Loucy (cell line): ENCODE measurements at regions not wholly inside any gene's neighbourhood (a gene's known extent, or its start where the extent isn't known, plus 50 kb on each side); places are given as distances from the start of the nearest gene placed in this dataset.

Experiments used
- H2AFZ ChIP-seq: fragments of 200-600 bp; sonication (generic); 2 replicates; pipeline ENCODE4 v1.6.0; 2016; ENCODE audit warnings: antibody characterized with exemption, mild to moderate bottlenecking, low read length, moderate library complexity
- H3F3A ChIP-seq: fragments of 200-600 bp; 2 replicates; pipeline ENCODE4 v1.6.0; 2016; ENCODE audit warnings: antibody characterized with exemption, low read depth, mild to moderate bottlenecking
- H3K27me3 ChIP-seq: fragments of 200-600 bp; sonication (generic); 2 replicates; pipeline ENCODE4 v1.6.1; 2014; ENCODE audit warnings: low read length, mild to moderate bottlenecking; ENCODE audit not compliant: insufficient read depth, poor library complexity, severe bottlenecking
- H3K36me3 ChIP-seq: fragments of 200-600 bp; sonication (generic); 2 replicates; pipeline ENCODE4 v1.6.1; 2016; ENCODE audit warnings: low read length; ENCODE audit not compliant: insufficient read depth
- H3K4me1 ChIP-seq: fragments of 200-600 bp; sonication (generic); 2 replicates; pipeline ENCODE4 v1.5.1; 2014; ENCODE audit warnings: low read length, mild to moderate bottlenecking; ENCODE audit not compliant: insufficient read depth, poor library complexity, severe bottlenecking
- H3K4me2 ChIP-seq: fragments of 200-600 bp; sonication (generic); 2 replicates; pipeline ENCODE4 v1.6.0; 2014; ENCODE audit warnings: antibody characterized with exemption, low read length, low read depth, mild to moderate bottlenecking; ENCODE audit not compliant: poor library complexity, severe bottlenecking
- H3K4me3 ChIP-seq: fragments of 200-600 bp; sonication (generic); 2 replicates; pipeline ENCODE4 v1.5.1; 2014; ENCODE audit warnings: low read length, mild to moderate bottlenecking, mixed read lengths; ENCODE audit not compliant: poor library complexity, severe bottlenecking
- H3K79me2 ChIP-seq: fragments of 200-600 bp; sonication (generic); 2 replicates; pipeline ENCODE4 v1.6.1; 2014; ENCODE audit warnings: low read length; ENCODE audit not compliant: insufficient read depth
- H3K9ac ChIP-seq: fragments of 200-600 bp; sonication (generic); 2 replicates; pipeline ENCODE4 v1.6.0; 2014; ENCODE audit warnings: mild to moderate bottlenecking, low read depth, low read length, moderate library complexity; ENCODE audit not compliant: poor library complexity, severe bottlenecking
- H3K9me2 ChIP-seq: fragments of 200-600 bp; sonication (generic); replicated peaks from 2 replicates; pipeline ENCODE4 v1.6.1; 2016; ENCODE audit warnings: low read depth, low read length, mixed read lengths
- H3K9me3 ChIP-seq: fragments of 200-600 bp; sonication (generic); 2 replicates; pipeline ENCODE4 v1.6.1; 2014; ENCODE audit warnings: mild to moderate bottlenecking, antibody characterized with exemption, low read length, low read depth; ENCODE audit not compliant: insufficient read depth
- H4K20me1 ChIP-seq: fragments of 200-600 bp; sonication (generic); 2 replicates; pipeline ENCODE4 v1.6.0; 2014; ENCODE audit warnings: antibody characterized with exemption, low read length, mild to moderate bottlenecking; ENCODE audit not compliant: insufficient read depth, poor library complexity, severe bottlenecking
- CTCF ChIP-seq: fragments of 200-600 bp; sonication (generic); conservative IDR thresholded peaks from 2 replicates; pipeline ENCODE4 v1.5.1; 2014; ENCODE audit warnings: mild to moderate bottlenecking, antibody characterized with exemption, low read length
- EZH2phosphoT487 ChIP-seq: fragments of 200-600 bp; IDR thresholded peaks from 2 replicates; pipeline ENCODE4 v1.6.1; 2018; ENCODE audit warnings: antibody characterized with exemption, mild to moderate bottlenecking, moderate library complexity, borderline replicate concordance

- no peaks in the 10 kb centered on the region for H3F3A ChIP-seq
- H3K79me2 ChIP-seq, result no peaks in the 10 kb centered on the region
- H2AFZ ChIP-seq, result no peak overlapping the region
- no peaks in the 10 kb centered on the region for H4K20me1 ChIP-seq
- H3K36me3 ChIP-seq, result no peaks in the 10 kb centered on the region
- TF ChIP-seq CTCF, result no peak
- no peak overlapping the region for H3K9ac ChIP-seq
- H3K9me3 ChIP-seq, result no peaks in the 10 kb centered on the region
- H3K4me3 ChIP-seq, result no peak overlapping the region
- H3K4me1 ChIP-seq, result no peaks in the 10 kb centered on the region
- H3K27me3 ChIP-seq, result no peaks in the 10 kb centered on the region
- H3K4me2 ChIP-seq, result no peak overlapping the region
- no peaks in the 10 kb centered on the region for H3K9me2 ChIP-seq
Observed at GRCh38 chr18:26784599-26784998, 80.9 kb downstream of the AQP4 start.

GRCh38 chr18:26783170-26783569 lies 82.3 kb downstream of the AQP4 start:
- H3F3A ChIP-seq, result no peaks in the 10 kb centered on the region
- H3K79me2 ChIP-seq, result no peaks in the 10 kb centered on the region
- no peaks in the 10 kb centered on the region for H3K4me1 ChIP-seq
- no peak overlapping the region for H3K4me3 ChIP-seq
- H3K36me3 ChIP-seq, result no peaks in the 10 kb centered on the region
- TF ChIP-seq CTCF, result no peak
- TF ChIP-seq EZH2phosphoT487, result no peak
- H3K9me3 ChIP-seq, result no peaks in the 10 kb centered on the region
- no peaks in the 10 kb centered on the region for H3K27me3 ChIP-seq
- H2AFZ ChIP-seq, result no peak overlapping the region
- no peaks in the 10 kb centered on the region for H3K9me2 ChIP-seq
- no peaks in the 10 kb centered on the region for H4K20me1 ChIP-seq
- H3K9ac ChIP-seq, result no peak overlapping the region
- no peak overlapping the region for H3K4me2 ChIP-seq

- no peak overlapping the region for H3K9ac ChIP-seq
- no peaks in the 10 kb centered on the region for H3K9me3 ChIP-seq
- no peaks in the 10 kb centered on the region for H3K27me3 ChIP-seq
- H3K36me3 ChIP-seq, result no peaks in the 10 kb centered on the region
- H3K4me1 ChIP-seq, result no peaks in the 10 kb centered on the region
- H4K20me1 ChIP-seq, result no peaks in the 10 kb centered on the region
- H3F3A ChIP-seq, result no peaks in the 10 kb centered on the region
- H3K9me2 ChIP-seq, result no peaks in the 10 kb centered on the region
- H3K4me2 ChIP-seq, result no peak overlapping the region
- no peaks in the 10 kb centered on the region for H3K79me2 ChIP-seq
- peak overlapping the region; percentile 34; the same call in 1 of the 2 replicates for H2AFZ ChIP-seq
- TF ChIP-seq CTCF, result no peak
- no peak for TF ChIP-seq EZH2phosphoT487
- H3K4me3 ChIP-seq, result no peak overlapping the region
Observed at GRCh38 chr18:26780520-26781325, 84.8 kb downstream of the AQP4 start.
